ENCODE measurements at regions not wholly inside any gene's neighbourhood (a gene's known extent, or its start where the extent isn't known, plus 50 kb on each side); places are given as distances from the start of the nearest gene placed in this dataset.

DNA sequence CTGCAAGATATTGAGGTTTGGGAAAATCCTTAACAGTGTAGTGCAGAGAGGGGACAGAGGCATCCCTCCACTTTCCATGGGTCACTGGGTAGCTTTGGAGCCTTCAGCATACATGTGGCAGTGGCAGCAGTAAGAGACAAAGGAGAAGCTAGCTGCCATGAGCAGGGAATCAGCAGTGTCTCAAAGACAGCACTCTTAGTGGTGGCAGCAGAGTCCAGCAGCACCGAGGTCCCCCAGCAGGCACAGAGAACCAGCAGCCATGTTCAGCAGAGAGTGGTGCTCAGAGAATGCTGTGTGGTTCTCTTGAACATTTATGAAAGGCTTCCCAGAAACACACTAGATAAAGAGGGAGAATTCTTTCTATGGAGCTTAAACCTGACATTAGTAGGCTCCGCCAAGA is 308.5 kb downstream of the CENPC start:
- ChIA-PET POLR2A (no interaction called here), CTCF (no interaction called here)
- no peak for DNase-seq (ENCODE audit: low read depth, low spot score)
- in situ Hi-C loops (cut with HindIII; ENCODE audit: low pct_unique_long_range_greater_than_20kb, low sequenced_read_pairs) (no loop called here), intact Hi-C loops (cut with micrococcal nuclease; ENCODE audit: unreplicated experiment) (no loop called here)
- Histone ChIP-seq H3K4me1 (ENCODE audit: control insufficient read depth, insufficient read depth, low read length) (no peaks in the 10 kb centered on the region), H3K36me3 (ENCODE audit: control insufficient read depth, insufficient read depth, low read length) (no peaks in the 10 kb centered on the region), H3K27ac (ENCODE audit: low read length) (no peak overlapping the region), H3K27me3 (ENCODE audit: control insufficient read depth, insufficient read depth, low read length) (no peaks in the 10 kb centered on the region), H3K4me3 (ENCODE audit: low read depth in 2 of 2, low read length in 2 of 2) (no peak overlapping the region), H3K9me3 (ENCODE audit: control insufficient read depth, insufficient read depth, low read depth, low read length) (no peaks in the 10 kb centered on the region)
- BruUV-seq (replicated peaks) = no TSS peak
- TF ChIP-seq SIN3A (IDR thresholded peaks at IDR 0.05; ENCODE audit: borderline replicate concordance, insufficient read depth, low read depth, low read length) = no peak
- TF ChIP-seq TCF7L2 (IDR thresholded peaks at IDR 0.05; ENCODE audit: low read depth, low read length) = no peak
- TF ChIP-seq POLR2AphosphoS5 (IDR thresholded peaks at IDR 0.05; ENCODE audit: low read depth, low read length) = no peak
- TF ChIP-seq, protein P1, sequence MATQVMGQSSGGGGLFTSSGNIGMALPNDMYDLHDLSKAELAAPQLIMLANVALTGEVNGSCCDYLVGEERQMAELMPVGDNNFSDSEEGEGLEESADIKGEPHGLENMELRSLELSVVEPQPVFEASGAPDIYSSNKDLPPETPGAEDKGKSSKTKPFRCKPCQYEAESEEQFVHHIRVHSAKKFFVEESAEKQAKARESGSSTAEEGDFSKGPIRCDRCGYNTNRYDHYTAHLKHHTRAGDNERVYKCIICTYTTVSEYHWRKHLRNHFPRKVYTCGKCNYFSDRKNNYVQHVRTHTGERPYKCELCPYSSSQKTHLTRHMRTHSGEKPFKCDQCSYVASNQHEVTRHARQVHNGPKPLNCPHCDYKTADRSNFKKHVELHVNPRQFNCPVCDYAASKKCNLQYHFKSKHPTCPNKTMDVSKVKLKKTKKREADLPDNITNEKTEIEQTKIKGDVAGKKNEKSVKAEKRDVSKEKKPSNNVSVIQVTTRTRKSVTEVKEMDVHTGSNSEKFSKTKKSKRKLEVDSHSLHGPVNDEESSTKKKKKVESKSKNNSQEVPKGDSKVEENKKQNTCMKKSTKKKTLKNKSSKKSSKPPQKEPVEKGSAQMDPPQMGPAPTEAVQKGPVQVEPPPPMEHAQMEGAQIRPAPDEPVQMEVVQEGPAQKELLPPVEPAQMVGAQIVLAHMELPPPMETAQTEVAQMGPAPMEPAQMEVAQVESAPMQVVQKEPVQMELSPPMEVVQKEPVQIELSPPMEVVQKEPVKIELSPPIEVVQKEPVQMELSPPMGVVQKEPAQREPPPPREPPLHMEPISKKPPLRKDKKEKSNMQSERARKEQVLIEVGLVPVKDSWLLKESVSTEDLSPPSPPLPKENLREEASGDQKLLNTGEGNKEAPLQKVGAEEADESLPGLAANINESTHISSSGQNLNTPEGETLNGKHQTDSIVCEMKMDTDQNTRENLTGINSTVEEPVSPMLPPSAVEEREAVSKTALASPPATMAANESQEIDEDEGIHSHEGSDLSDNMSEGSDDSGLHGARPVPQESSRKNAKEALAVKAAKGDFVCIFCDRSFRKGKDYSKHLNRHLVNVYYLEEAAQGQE (IDR thresholded peaks at IDR 0.05; ENCODE audit: insufficient read depth in 1 of 2, low read depth in 2 of 2, low read length in 1 of 2) = no peak
- no peak for TF ChIP-seq CTCF (IDR thresholded peaks at IDR 0.05)
- ATAC-seq = no peak

- ChIA-PET POLR2A (no interaction called here), CTCF (no interaction called here)
- H3K27ac ChIP-seq (ENCODE audit: low read length) = no peak overlapping the region
- no peak for TF ChIP-seq CTCF (IDR thresholded peaks at IDR 0.05)
- no peak for TF ChIP-seq SIN3A (IDR thresholded peaks at IDR 0.05; ENCODE audit: borderline replicate concordance, insufficient read depth, low read depth, low read length)
- no peak overlapping the region for H3K4me3 ChIP-seq (ENCODE audit: low read depth in 2 of 2, low read length in 2 of 2)
- DNase-seq (ENCODE audit: low read depth, low spot score) (no peak), ATAC-seq (no peak)
- intact Hi-C loops (cut with micrococcal nuclease; ENCODE audit: unreplicated experiment) = no loop called here
- no peaks in the 10 kb centered on the region for H3K27me3 ChIP-seq (ENCODE audit: control insufficient read depth, insufficient read depth, low read length)
- no TSS peak for BruUV-seq (replicated peaks)
- in situ Hi-C loops (cut with HindIII; ENCODE audit: low pct_unique_long_range_greater_than_20kb, low sequenced_read_pairs) = no loop called here
- no peaks in the 10 kb centered on the region for H3K9me3 ChIP-seq (ENCODE audit: control insufficient read depth, insufficient read depth, low read depth, low read length)
- no peaks in the 10 kb centered on the region for H3K36me3 ChIP-seq (ENCODE audit: control insufficient read depth, insufficient read depth, low read length)
- no peaks in the 10 kb centered on the region for H3K4me1 ChIP-seq (ENCODE audit: control insufficient read depth, insufficient read depth, low read length)
Measured at GRCh38 chr4:67236318-67236717, 309.0 kb downstream of the CENPC start.

- no peak overlapping the region for H3K4me3 ChIP-seq (ENCODE audit: low read depth in 2 of 2, low read length in 2 of 2)
- no peak for ATAC-seq
- ChIA-PET CTCF (no interaction called here), POLR2A (no interaction called here)
- TF ChIP-seq POLR2AphosphoS5 (IDR thresholded peaks at IDR 0.05; ENCODE audit: low read depth, low read length) (no peak), TCF7L2 (IDR thresholded peaks at IDR 0.05; ENCODE audit: low read depth, low read length) (no peak), SIN3A (IDR thresholded peaks at IDR 0.05; ENCODE audit: borderline replicate concordance, insufficient read depth, low read depth, low read length) (no peak), CTCF (IDR thresholded peaks at IDR 0.05) (no peak)
- TF ChIP-seq, protein P1 (IDR thresholded peaks at IDR 0.05; ENCODE audit: insufficient read depth in 1 of 2, low read depth in 2 of 2, low read length in 1 of 2) = no peak
- intact Hi-C loops (cut with micrococcal nuclease; ENCODE audit: unreplicated experiment) = no loop called here
- H3K9me3 ChIP-seq (ENCODE audit: control insufficient read depth, insufficient read depth, low read depth, low read length) = no peaks in the 10 kb centered on the region
- no peak for DNase-seq (ENCODE audit: low read depth, low spot score)
- no peaks in the 10 kb centered on the region for H3K4me1 ChIP-seq (ENCODE audit: control insufficient read depth, insufficient read depth, low read length)
- no peaks in the 10 kb centered on the region for H3K27me3 ChIP-seq (ENCODE audit: control insufficient read depth, insufficient read depth, low read length)
- H3K27ac ChIP-seq (ENCODE audit: low read length) = no peak overlapping the region
- BruUV-seq (replicated peaks) = no TSS peak
- in situ Hi-C loops (cut with HindIII; ENCODE audit: low pct_unique_long_range_greater_than_20kb, low sequenced_read_pairs) = no loop called here
- no peaks in the 10 kb centered on the region for H3K36me3 ChIP-seq (ENCODE audit: control insufficient read depth, insufficient read depth, low read length)
Measured at GRCh38 chr4:67234296-67234695, 311.0 kb downstream of the CENPC start.

Data from Panc1 (cell line).